IPS-20b (cell line): ENCODE measurements at regions not wholly inside any gene's neighbourhood (a gene's known extent, or its start where the extent isn't known, plus 50 kb on each side); places are given as distances from the start of the nearest gene placed in this dataset.
"Not testable (repeated sequence)": the region's sequence is repeated elsewhere in the genome, so short reads cannot be mapped to it uniquely, and the experiment has no call there.

Experiments used
- H3K27ac ChIP-seq: one replicate; pipeline ENCODE4 v1.5.1; 2013; ENCODE audit warnings: low read length
- H3K27me3 ChIP-seq: 2 replicates; pipeline ENCODE4 v1.6.1; 2013; ENCODE audit warnings: mild to moderate bottlenecking, low read length, inconsistent platforms; ENCODE audit not compliant: insufficient read depth
- H3K36me3 ChIP-seq: 2 replicates; pipeline ENCODE4 v1.6.1; 2013; ENCODE audit warnings: low read depth, mild to moderate bottlenecking, inconsistent platforms, low read length, moderate library complexity; ENCODE audit not compliant: insufficient read depth
- H3K4me1 ChIP-seq: 2 replicates; pipeline ENCODE4 v1.6.1; 2013; ENCODE audit warnings: mild to moderate bottlenecking, control low read depth, inconsistent platforms, low read length, moderate library complexity; ENCODE audit not compliant: insufficient read depth
- H3K4me3 ChIP-seq: 2 replicates; pipeline ENCODE4 v1.5.1; 2013; ENCODE audit warnings: mild to moderate bottlenecking, low read length, inconsistent platforms
- H3K9ac ChIP-seq: 2 replicates; pipeline ENCODE4 v1.6.1; 2013; ENCODE audit warnings: low read depth, mild to moderate bottlenecking, inconsistent platforms, low read length, moderate library complexity
- H3K9me3 ChIP-seq: 2 replicates; pipeline ENCODE4 v1.6.1; 2013; ENCODE audit warnings: mild to moderate bottlenecking, low read depth, low read length, inconsistent platforms; ENCODE audit not compliant: insufficient read depth

GRCh38 chr5:124819201-124819600, 72.8 kb upstream of the ZNF608 start:
- Histone ChIP-seq H3K9me3 (no peaks in the 10 kb centered on the region), H3K9ac (no peak overlapping the region), H3K27me3 (no peaks in the 10 kb centered on the region), H3K27ac (no peak overlapping the region), H3K4me1 (no peaks in the 10 kb centered on the region), H3K4me3 (no peak overlapping the region), H3K36me3 (no peaks in the 10 kb centered on the region)

- Histone ChIP-seq H3K4me3 (no peak overlapping the region), H3K36me3 (no peaks in the 10 kb centered on the region), H3K9me3 (no peaks in the 10 kb centered on the region), H3K4me1 (no peaks in the 10 kb centered on the region; the same call in 1 of the 2 replicates), H3K9ac (no peak overlapping the region), H3K27me3 (no peaks in the 10 kb centered on the region), H3K27ac (no peak overlapping the region)
Observed at GRCh38 chr5:124822647-124823046, 76.2 kb upstream of the ZNF608 start.

- H3K9ac ChIP-seq = no peak overlapping the region
- H3K36me3 ChIP-seq = no peaks in the 10 kb centered on the region
- no peaks in the 10 kb centered on the region for H3K9me3 ChIP-seq
- H3K4me3 ChIP-seq = no peak overlapping the region
- H3K27me3 ChIP-seq = no peaks in the 10 kb centered on the region
- H3K4me1 ChIP-seq = no peaks in the 10 kb centered on the region; the same call in 1 of the 2 replicates
- H3K27ac ChIP-seq = no peak overlapping the region
Observed at GRCh38 chr5:124823380-124823779, 76.9 kb upstream of the ZNF608 start.

GRCh38 chr5:124824637-124825158, 78.3 kb upstream of the ZNF608 start:
- Histone ChIP-seq H3K36me3 (no peaks in the 10 kb centered on the region), H3K4me3 (no peak overlapping the region), H3K27ac (no peak overlapping the region), H3K27me3 (no peaks in the 10 kb centered on the region), H3K9ac (no peak overlapping the region), H3K9me3 (no peaks in the 10 kb centered on the region), H3K4me1 (peaks cover 6% of the 10 kb centered on the region)

- Histone ChIP-seq H3K4me1 (peaks cover 6% of the 10 kb centered on the region), H3K9me3 (no peaks in the 10 kb centered on the region), H3K27me3 (no peaks in the 10 kb centered on the region), H3K9ac (no peak overlapping the region), H3K4me3 (no peak overlapping the region), H3K36me3 (no peaks in the 10 kb centered on the region), H3K27ac (no peak overlapping the region)
Observed at GRCh38 chr5:124825250-124825982, 79.0 kb upstream of the ZNF608 start.

GRCh38 chr5:124825983-124826337, 79.5 kb upstream of the ZNF608 start:
- Histone ChIP-seq H3K27ac (no peak overlapping the region), H3K4me3 (no peak overlapping the region), H3K27me3 (no peaks in the 10 kb centered on the region), H3K9me3 (no peaks in the 10 kb centered on the region), H3K36me3 (no peaks in the 10 kb centered on the region), H3K9ac (no peak overlapping the region), H3K4me1 (peaks cover 6% of the 10 kb centered on the region)

- H3K27ac ChIP-seq = no peak overlapping the region
Observed at GRCh38 chr5:124828731-124829234, 82.3 kb upstream of the ZNF608 start.

GRCh38 chr5:124831687-124832240, 85.3 kb upstream of the ZNF608 start:
- Histone ChIP-seq H3K4me1 (peaks cover 6% of the 10 kb centered on the region; the same call in 1 of the 2 replicates), H3K9me3 (peaks cover 34% of the 10 kb centered on the region), H3K27me3 (no peaks in the 10 kb centered on the region), H3K27ac (no peak overlapping the region), H3K36me3 (no peaks in the 10 kb centered on the region), H3K9ac (no peak overlapping the region), H3K4me3 (no peak overlapping the region)

More at GRCh38 chr5:124828731-124829234, 82.3 kb upstream of the ZNF608 start:
- H3K27me3 ChIP-seq = no peaks in the 10 kb centered on the region
- no peak overlapping the region for H3K9ac ChIP-seq
- H3K4me1 ChIP-seq = peaks cover 6% of the 10 kb centered on the region
- peaks cover 11% of the 10 kb centered on the region for H3K9me3 ChIP-seq
- H3K4me3 ChIP-seq = no peak overlapping the region
- H3K36me3 ChIP-seq = no peaks in the 10 kb centered on the region

GRCh38 chr5:124832510-124832909, 86.1 kb upstream of the ZNF608 start:
- Histone ChIP-seq H3K4me3 (no peak overlapping the region), H3K36me3 (no peaks in the 10 kb centered on the region), H3K27ac (no peak overlapping the region)

GRCh38 chr5:124836314-124836713, 89.9 kb upstream of the ZNF608 start:
- H3K4me3 ChIP-seq, H3K27me3 ChIP-seq, H3K36me3 ChIP-seq, H3K9ac ChIP-seq, H3K4me1 ChIP-seq, H3K27ac ChIP-seq: not testable (repeated sequence)
- peaks cover 38% of the 10 kb centered on the region for H3K9me3 ChIP-seq

More at GRCh38 chr5:124832510-124832909, 86.1 kb upstream of the ZNF608 start:
- Histone ChIP-seq H3K9me3 (peaks cover 38% of the 10 kb centered on the region), H3K4me1 (peaks cover 6% of the 10 kb centered on the region; the same call in 1 of the 2 replicates), H3K9ac (no peak overlapping the region), H3K27me3 (no peaks in the 10 kb centered on the region)

- Histone ChIP-seq H3K36me3 (no peaks in the 10 kb centered on the region), H3K4me1 (no peaks in the 10 kb centered on the region), H3K27ac (no peak overlapping the region), H3K4me3 (no peak overlapping the region), H3K27me3 (no peaks in the 10 kb centered on the region), H3K9ac (no peak overlapping the region), H3K9me3 (peaks cover 22% of the 10 kb centered on the region)
Observed at GRCh38 chr5:124839371-124839998, 93.0 kb upstream of the ZNF608 start.
